GM12878 (cell line): ENCODE measurements at regions not wholly inside any gene's neighbourhood (a gene's known extent, or its start where the extent isn't known, plus 50 kb on each side); places are given as distances from the start of the nearest gene placed in this dataset.

ENCODE experiments used
- ATAC-seq: fragments of 200-7000 bp; cut with Tn5 transposase; 3 replicates; pipeline ENCODE4 v1.9.1; 2020; ENCODE audit warnings: mild to moderate bottlenecking, moderate library complexity
- BruUV-seq: library from RNA; stranded (reverse); fragments of 400-500 nt; replicated peaks from 2 replicates; lab custom pipeline; 2021; lab: Mats Ljungman, UMichigan
- CTCF ChIA-PET: fragments of 300-600 bp; sonication (Branson Sonifier 250); formaldehyde crosslinking; extraction: SDS; loops from one replicate; lab custom pipeline; 2021; ENCODE audit warnings: inconsistent platforms; lab: Yijun Ruan, JAX
- POLR2A ChIA-PET: fragments of 350-600 bp; formaldehyde crosslinking; extraction: SDS; loops from one replicate; lab custom pipeline; 2021; ENCODE audit warnings: inconsistent platforms; lab: Charles Lee
- RAD21 ChIA-PET: fragments of 300-600 bp; sonication (Branson Sonifier 250); formaldehyde crosslinking; loops from one replicate; lab custom pipeline; 2023; ENCODE audit warnings: antibody characterized with exemption; ENCODE audit not compliant: unreplicated experiment; lab: Charles Lee
- SMC1A ChIA-PET: fragments of 300-600 bp; sonication (Branson Sonifier 250); formaldehyde crosslinking; loops from one replicate; lab custom pipeline; 2023; ENCODE audit not compliant: unreplicated experiment, uncharacterized antibody; lab: Charles Lee
- DNase-seq: peaks from one replicate; pipeline ENCODE4 v3.0.0-alpha.2; 2011; ENCODE audit warnings: low read depth, low spot score
- FAIRE-seq: peaks from 3 replicates; lab custom pipeline; 2011; peaks lifted over from hg19 to GRCh38; lab: Jason Lieb, UNC
- H2AFZ ChIP-seq: 2 replicates; pipeline ENCODE4 v1.6.0; 2011; ENCODE audit warnings: low read depth, low read length, control low read depth; ENCODE audit not compliant: control insufficient read depth
- H3K27ac ChIP-seq: 2 replicates; pipeline ENCODE4 v1.5.1; 2011; ENCODE audit warnings: control low read depth; ENCODE audit not compliant: control insufficient read depth, insufficient read depth
- H3K27me3 ChIP-seq, 2 experiments: replicated peaks in 1 of 2; 2 replicates each; pipeline versions ENCODE4 v1.6.0 to v1.6.1; 2011; ENCODE audit warnings: low read length in 1 of 2; ENCODE audit not compliant: control insufficient read depth in 2 of 2, insufficient read depth in 2 of 2
- H3K36me3 ChIP-seq, 2 experiments: 2 replicates each; pipeline ENCODE4 v1.5.1; 2011; ENCODE audit warnings: low read length in 1 of 2; ENCODE audit not compliant: control insufficient read depth in 2 of 2, insufficient read depth in 2 of 2
- H3K4me1 ChIP-seq: 2 replicates; pipeline ENCODE4 v1.6.1; 2011; ENCODE audit warnings: mild to moderate bottlenecking, low read length, moderate library complexity, mixed read lengths; ENCODE audit not compliant: control insufficient read depth, insufficient read depth
- H3K4me2 ChIP-seq: 2 replicates; pipeline ENCODE4 v1.6.0; 2011; ENCODE audit warnings: control low read depth; ENCODE audit not compliant: control insufficient read depth, insufficient read depth
- H3K4me3 ChIP-seq: fragments of 200-600 bp; sonication (generic); 2 replicates; pipeline ENCODE4 v1.5.1; 2016
- H3K79me2 ChIP-seq: 2 replicates; pipeline ENCODE4 v1.6.0; 2011; ENCODE audit warnings: low read length; ENCODE audit not compliant: control insufficient read depth, insufficient read depth
- H3K9ac ChIP-seq: 2 replicates; pipeline ENCODE4 v1.8.0; 2011; ENCODE audit warnings: low read length, control low read depth, mixed read lengths; ENCODE audit not compliant: control insufficient read depth, insufficient read depth
- H3K9me3 ChIP-seq: replicated peaks from 3 replicates; pipeline ENCODE4 v1.5.1; 2011; ENCODE audit warnings: mild to moderate bottlenecking, low read length; ENCODE audit not compliant: control insufficient read depth, insufficient read depth
- H4K20me1 ChIP-seq: 2 replicates; pipeline ENCODE4 v1.6.0; 2011; ENCODE audit not compliant: control insufficient read depth, insufficient read depth
- BHLHE40 ChIP-seq, 2 experiments: fragments of 450-650 bp in 1 of 2; IDR thresholded peaks; 2 replicates each; pipeline ENCODE4 v1.6.1; 2011 to 2017; ENCODE audit warnings: low read depth in 2 of 2, borderline replicate concordance in 1 of 2, improper control_type of control experiment in 1 of 2, low read length in 1 of 2, mild to moderate bottlenecking in 1 of 2
- EED ChIP-seq: sonication (generic); IDR thresholded peaks from 2 replicates; pipeline ENCODE4 v1.6.1; 2016; ENCODE audit warnings: antibody characterized with exemption, low read depth
- IKZF1 ChIP-seq: fragments of 450-650 bp; conservative IDR thresholded peaks from 2 replicates; pipeline ENCODE4 v1.6.1; 2017; ENCODE audit warnings: antibody characterized with exemption, mild to moderate bottlenecking
- JUND ChIP-seq: IDR thresholded peaks from 2 replicates; pipeline ENCODE4 v1.6.1; 2012; ENCODE audit warnings: low read depth, mild to moderate bottlenecking, low read length, improper control_type of control experiment, moderate library complexity
- NFYA ChIP-seq: IDR thresholded peaks from 2 replicates; pipeline ENCODE4 v1.6.1; 2011; ENCODE audit warnings: low read depth, mild to moderate bottlenecking, low read length, improper control_type of control experiment, borderline replicate concordance
- RB1 ChIP-seq: fragments of 450-650 bp; formaldehyde crosslinking; IDR thresholded peaks from 2 replicates; pipeline ENCODE4 v1.6.1; 2017; ENCODE audit warnings: mild to moderate bottlenecking, borderline replicate concordance
- SPI1 ChIP-seq: IDR thresholded peaks from 2 replicates; pipeline ENCODE4 v1.6.1; 2011; ENCODE audit warnings: low read depth, mild to moderate bottlenecking, low read length, moderate library complexity, borderline replicate concordance; ENCODE audit not compliant: insufficient read depth
- YBX1 ChIP-seq: fragments of 450-650 bp; IDR thresholded peaks from 2 replicates; pipeline ENCODE4 v1.6.1; 2016; ENCODE audit warnings: antibody characterized with exemption
- WGBS: methylation state at CpG from one replicate; pipeline ENCODE4 v1.1.6; 2016; ENCODE audit warnings: low lambda C conversion rate; ENCODE audit not compliant: insufficient replicate concordance, insufficient coverage; ENCODE audit errors: missing lambda C conversion rate; 5-methylcytosine and 5-hydroxymethylcytosine counted together
- in situ Hi-C: fragments of 300-500 bp; cut with MboI; formaldehyde crosslinking; loops from 9 replicates; pipeline ENCODE4 v1.14.3; 2018; ENCODE audit warnings: mixed read lengths
- intact Hi-C: fragments of 100-400 bp; cut with micrococcal nuclease; formaldehyde crosslinking; loops from one replicate; pipeline ENCODE4 v1.14.2; 2022; ENCODE audit not compliant: unreplicated experiment
- TF ChIP-seq, protein P1 (sequence below): fragments of 150-350 bp; IDR thresholded peaks from 2 replicates; pipeline ENCODE4 v1.6.1; 2016; ENCODE audit warnings: low read depth, low read length

DNA sequence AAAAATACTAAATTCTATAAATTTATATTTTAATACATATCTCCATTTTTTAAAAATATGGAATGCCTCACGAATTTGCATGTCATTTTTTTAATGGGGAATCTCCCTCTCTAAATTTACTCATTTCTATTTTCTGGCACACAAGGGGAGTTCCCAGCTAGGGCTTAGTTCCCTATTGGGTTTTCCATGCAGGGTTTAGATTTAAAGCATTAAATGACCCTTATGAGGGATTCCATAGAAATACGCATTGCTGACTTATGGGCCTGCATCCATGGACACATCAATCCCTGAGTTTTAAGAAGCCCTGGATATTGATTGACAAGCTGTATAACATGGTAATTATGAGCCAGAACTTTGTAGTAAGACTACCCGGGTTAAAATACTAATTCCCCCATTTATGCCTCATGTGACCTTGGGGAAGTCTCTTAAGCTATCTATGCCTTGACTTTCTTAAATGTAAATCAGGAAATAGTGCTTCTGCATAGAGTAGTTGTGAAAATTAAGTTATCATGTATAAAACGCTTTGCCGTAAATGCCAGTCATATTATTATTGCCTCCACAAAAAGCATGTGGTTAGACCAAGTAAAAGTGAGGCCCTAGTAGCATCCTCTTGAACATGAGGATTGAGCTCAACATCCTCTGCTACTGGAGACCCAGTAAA lies 78.8 kb upstream of the ANKRD1 start (continued):
- TF ChIP-seq EED (no peak; the same call in 1 of the 2 replicates), IKZF1 (peak; percentile 74)
- TF ChIP-seq, all 136 proteins: peak for 34

DNA sequence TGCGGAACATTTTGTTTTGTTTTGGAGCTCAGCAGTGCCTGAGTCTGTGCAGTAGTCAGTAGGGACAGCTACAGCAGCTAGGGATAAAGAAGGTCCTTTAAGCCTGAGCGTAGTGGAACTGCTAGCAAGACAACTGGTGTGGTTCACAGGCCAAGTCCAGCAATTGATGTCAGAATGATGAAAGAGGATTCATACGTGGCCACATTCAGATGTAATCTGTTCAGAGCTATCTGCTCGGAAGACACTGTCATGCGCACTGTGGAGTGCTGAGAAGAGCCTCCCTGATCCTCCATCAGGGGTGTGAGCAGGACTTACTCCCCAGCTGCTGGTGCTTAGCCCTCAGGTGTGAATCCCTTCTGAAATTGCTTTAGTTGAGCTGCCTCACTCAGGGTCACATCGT lies 79.6 kb upstream of the ANKRD1 start:
- in situ Hi-C loops: loop anchor here (10.0 kb wide), 1 partner anchor 244 kb away; no protein-coding TSS in a partner anchor

More for the DNA sequence above, 79.6 kb upstream of the ANKRD1 start:
- Histone ChIP-seq H3K79me2 (peaks cover 33% of the 10 kb centered on the region), H3K9ac (no peak overlapping the region), H3K9me3 (peaks cover 36% of the 10 kb centered on the region; the same call in 2 of the 3 replicates), H3K4me3 (no peak overlapping the region), H3K36me3 (no peaks in the 10 kb centered on the region), H2AFZ (no peak overlapping the region), H3K27me3 (no peaks in the 10 kb centered on the region), H4K20me1 (no peaks in the 10 kb centered on the region), H3K27ac (peak overlapping the region; percentile 87), H3K4me2 (no peak overlapping the region)
- intact Hi-C loops: loop anchor here (10.0 kb wide), 1 partner anchor 414 kb away; the partner anchor contains the start of gene HECTD2
- ChIA-PET CTCF (interaction anchor here (0.9 to 9.9 kb wide), 6 partner anchors 13 to 296 kb away, joined by 3 to 289 read pairs (median 3); no protein-coding TSS in a partner anchor), SMC1A (interaction anchor here (0.5 to 13.3 kb wide), 19 partner anchors 8 to 1140 kb away, joined by 3 to 296 read pairs (median 6); partner anchors contain the start of gene RPP30), RAD21 (interaction anchor here (0.8 to 3.6 kb wide), 6 partner anchors 11 to 298 kb away, joined by 3 to 28 read pairs (median 10); no protein-coding TSS in a partner anchor), POLR2A (interaction anchor here (1.2 to 1.8 kb wide), 5 partner anchors 9 to 89 kb away, joined by 3 to 6 read pairs (median 5); no protein-coding TSS in a partner anchor)
- 98% methylated on average over 6 of the region's 6 CpGs for whole genome bisulfite sequencing
- no TSS peak for BruUV-seq
- FAIRE-seq: no peak
- no peak for ATAC-seq
- no peak for TF ChIP-seq JUND
- TF ChIP-seq RB1: no peak
- no peak for TF ChIP-seq BHLHE40 (IDR thresholded peaks at IDR 0.05; ENCODE audit: borderline replicate concordance in 1 of 2, low read depth in 2 of 2, low read length in 1 of 2)
- no peak for TF ChIP-seq NFYA
- TF ChIP-seq, protein P1, sequence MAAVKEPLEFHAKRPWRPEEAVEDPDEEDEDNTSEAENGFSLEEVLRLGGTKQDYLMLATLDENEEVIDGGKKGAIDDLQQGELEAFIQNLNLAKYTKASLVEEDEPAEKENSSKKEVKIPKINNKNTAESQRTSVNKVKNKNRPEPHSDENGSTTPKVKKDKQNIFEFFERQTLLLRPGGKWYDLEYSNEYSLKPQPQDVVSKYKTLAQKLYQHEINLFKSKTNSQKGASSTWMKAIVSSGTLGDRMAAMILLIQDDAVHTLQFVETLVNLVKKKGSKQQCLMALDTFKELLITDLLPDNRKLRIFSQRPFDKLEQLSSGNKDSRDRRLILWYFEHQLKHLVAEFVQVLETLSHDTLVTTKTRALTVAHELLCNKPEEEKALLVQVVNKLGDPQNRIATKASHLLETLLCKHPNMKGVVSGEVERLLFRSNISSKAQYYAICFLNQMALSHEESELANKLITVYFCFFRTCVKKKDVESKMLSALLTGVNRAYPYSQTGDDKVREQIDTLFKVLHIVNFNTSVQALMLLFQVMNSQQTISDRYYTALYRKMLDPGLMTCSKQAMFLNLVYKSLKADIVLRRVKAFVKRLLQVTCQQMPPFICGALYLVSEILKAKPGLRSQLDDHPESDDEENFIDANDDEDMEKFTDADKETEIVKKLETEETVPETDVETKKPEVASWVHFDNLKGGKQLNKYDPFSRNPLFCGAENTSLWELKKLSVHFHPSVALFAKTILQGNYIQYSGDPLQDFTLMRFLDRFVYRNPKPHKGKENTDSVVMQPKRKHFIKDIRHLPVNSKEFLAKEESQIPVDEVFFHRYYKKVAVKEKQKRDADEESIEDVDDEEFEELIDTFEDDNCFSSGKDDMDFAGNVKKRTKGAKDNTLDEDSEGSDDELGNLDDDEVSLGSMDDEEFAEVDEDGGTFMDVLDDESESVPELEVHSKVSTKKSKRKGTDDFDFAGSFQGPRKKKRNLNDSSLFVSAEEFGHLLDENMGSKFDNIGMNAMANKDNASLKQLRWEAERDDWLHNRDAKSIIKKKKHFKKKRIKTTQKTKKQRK: no peak
- TF ChIP-seq YBX1: no peak
- TF ChIP-seq SPI1: no peak
- TF ChIP-seq, all 136 proteins: peak for 0
- no peak for DNase-seq
- peaks cover 39% of the 10 kb centered on the region for H3K4me1 ChIP-seq
